ENCODE measurements at regions not wholly inside any gene's neighbourhood (a gene's known extent, or its start where the extent isn't known, plus 50 kb on each side); places are given as distances from the start of the nearest gene placed in this dataset.

- DNase-seq (no peak), ATAC-seq (no peak)
- TF ChIP-seq CTCF (IDR thresholded peaks at IDR 0.05): no peak
- intact Hi-C loops (cut with DNase I, micrococcal nuclease): no loop called here
- H3K4me1 ChIP-seq (ENCODE audit: low read depth): no peaks in the 10 kb centered on the region
- H3K36me3 ChIP-seq (ENCODE audit: low read depth): no peaks in the 10 kb centered on the region
- H3K4me3 ChIP-seq: no peak overlapping the region
- peaks cover 8% of the 10 kb centered on the region for H3K9me3 ChIP-seq
Observed at GRCh38 chr16:26430618-26431017, 636.1 kb upstream of the C16orf82 start.

- ATAC-seq (no peak), DNase-seq (no peak)
- no peaks in the 10 kb centered on the region for H3K36me3 ChIP-seq (ENCODE audit: low read depth)
- TF ChIP-seq CTCF (IDR thresholded peaks at IDR 0.05): no peak
- no peaks in the 10 kb centered on the region for H3K4me1 ChIP-seq (ENCODE audit: low read depth)
- H3K9me3 ChIP-seq: peaks cover 16% of the 10 kb centered on the region
- intact Hi-C loops (cut with DNase I, micrococcal nuclease): no loop called here
- H3K4me3 ChIP-seq: no peak overlapping the region
Observed at GRCh38 chr16:26433807-26434206, 632.9 kb upstream of the C16orf82 start.

DNA sequence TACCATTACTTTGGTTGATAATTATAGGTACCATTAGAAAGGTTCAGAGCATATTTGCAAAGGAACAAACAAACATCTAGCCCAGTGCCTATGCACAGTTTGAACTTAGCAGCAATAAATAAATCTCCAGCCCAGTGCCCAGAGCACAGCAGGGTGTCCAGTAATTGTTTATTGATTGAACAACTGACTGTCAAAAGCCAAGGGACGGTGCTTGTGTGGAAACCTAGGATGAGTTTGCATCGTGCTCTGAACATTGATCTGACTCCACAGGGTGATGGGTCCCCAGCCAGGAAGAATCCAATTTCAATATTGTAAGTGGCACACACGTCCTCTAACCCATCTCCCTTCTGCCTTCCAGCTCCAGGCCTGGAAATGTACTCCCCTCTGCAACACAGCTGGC lies 625.5 kb upstream of the C16orf82 start:
- H3K4me1 ChIP-seq (ENCODE audit: low read depth): no peaks in the 10 kb centered on the region
- intact Hi-C loops (cut with DNase I, micrococcal nuclease): no loop called here
- peaks cover 8% of the 10 kb centered on the region for H3K9me3 ChIP-seq
- no peak overlapping the region for H3K4me3 ChIP-seq
- DNase-seq (no peak), ATAC-seq (no peak)
- no peak for TF ChIP-seq CTCF (IDR thresholded peaks at IDR 0.05)
- H3K36me3 ChIP-seq (ENCODE audit: low read depth): no peaks in the 10 kb centered on the region

DNA sequence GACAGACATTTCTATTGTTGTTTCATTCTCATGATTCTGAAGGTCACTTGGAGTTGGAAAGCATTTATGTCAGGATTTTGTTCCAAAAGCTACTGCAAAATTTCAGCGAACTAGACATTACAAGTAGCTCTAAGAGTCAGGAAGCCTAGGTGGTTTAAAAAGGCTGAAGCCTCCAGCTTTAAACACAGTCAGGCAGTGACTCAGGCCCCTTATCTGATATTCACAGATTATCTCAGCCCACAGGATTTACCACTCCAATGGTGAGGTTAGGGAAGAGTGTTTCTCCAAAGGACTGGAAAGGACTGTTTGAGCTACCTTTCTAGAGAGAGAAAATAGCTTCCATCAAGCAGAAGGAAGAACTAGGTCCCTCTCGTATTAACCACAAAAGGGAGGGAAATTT lies 624.4 kb upstream of the C16orf82 start:
- ATAC-seq (no peak), DNase-seq (no peak)
- no peak for TF ChIP-seq CTCF (IDR thresholded peaks at IDR 0.05)
- intact Hi-C loops (cut with DNase I, micrococcal nuclease): no loop called here
- Histone ChIP-seq H3K9me3 (peaks cover 7% of the 10 kb centered on the region), H3K4me3 (no peak overlapping the region), H3K36me3 (ENCODE audit: low read depth) (no peaks in the 10 kb centered on the region), H3K4me1 (ENCODE audit: low read depth) (no peaks in the 10 kb centered on the region)

DNA sequence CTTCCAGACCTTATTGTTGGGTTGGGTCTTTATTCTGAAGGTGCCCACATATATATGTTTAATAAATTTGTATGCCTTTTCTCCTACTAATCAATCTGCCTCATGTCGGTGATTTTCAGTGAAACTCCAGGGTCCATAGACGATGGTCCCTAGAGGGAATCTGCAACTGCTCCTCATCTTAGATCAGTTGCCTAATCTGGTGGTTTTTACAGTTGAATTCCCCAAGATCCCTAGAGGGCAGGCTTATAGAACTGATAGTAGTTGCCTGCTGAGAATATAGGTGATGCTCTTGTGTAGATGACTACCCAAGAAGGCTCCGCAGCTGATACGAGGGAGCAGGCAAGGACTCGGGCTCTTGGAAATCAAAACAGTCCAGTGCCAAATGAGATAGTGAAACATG lies 619.2 kb upstream of the C16orf82 start:
- intact Hi-C loops (cut with DNase I, micrococcal nuclease): no loop called here
- DNase-seq (no peak), ATAC-seq (no peak)
- Histone ChIP-seq H3K36me3 (ENCODE audit: low read depth) (no peaks in the 10 kb centered on the region), H3K9me3 (no peaks in the 10 kb centered on the region), H3K4me1 (ENCODE audit: low read depth) (no peaks in the 10 kb centered on the region), H3K4me3 (no peak overlapping the region)
- TF ChIP-seq CTCF (IDR thresholded peaks at IDR 0.05): no peak

DNA sequence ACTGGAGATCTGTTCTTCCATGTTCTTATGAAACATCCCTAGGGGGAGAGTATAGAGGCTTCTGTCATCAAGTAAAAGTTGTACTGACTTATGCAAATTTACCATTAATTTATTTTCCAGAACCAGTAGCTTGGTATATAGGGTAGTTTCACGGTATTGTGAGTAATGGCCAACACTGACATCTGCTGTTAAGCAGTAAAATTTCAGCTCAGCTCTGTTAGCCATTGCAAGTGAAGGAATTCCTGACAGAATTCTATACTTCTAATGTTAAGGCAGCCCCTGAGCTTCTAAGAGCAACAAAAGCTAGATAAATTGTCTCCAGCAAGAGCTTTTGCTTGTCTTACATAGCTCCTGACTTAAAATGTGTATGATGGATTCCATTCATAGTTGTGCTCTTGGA lies 613.5 kb upstream of the C16orf82 start:
- H3K9me3 ChIP-seq: peaks cover 2% of the 10 kb centered on the region
- no peak overlapping the region for H3K4me3 ChIP-seq
- H3K4me1 ChIP-seq (ENCODE audit: low read depth): no peaks in the 10 kb centered on the region
- TF ChIP-seq CTCF (IDR thresholded peaks at IDR 0.05): no peak
- no peaks in the 10 kb centered on the region for H3K36me3 ChIP-seq (ENCODE audit: low read depth)
- DNase-seq: no peak
- intact Hi-C loops (cut with DNase I, micrococcal nuclease): no loop called here
- no peak for ATAC-seq
